ENCODE measurements at regions not wholly inside any gene's neighbourhood (a gene's known extent, or its start where the extent isn't known, plus 50 kb on each side); places are given as distances from the start of the nearest gene placed in this dataset.

- no peak for DNase-seq (ENCODE audit: low read depth in 2 of 2)
These were observed 326.7 kb downstream of the ATP23 start for GRCh38 chr12:58268069-58268468.

- DNase-seq (ENCODE audit: low read depth in 2 of 2), result no peak
These were observed 328.1 kb downstream of the ATP23 start for GRCh38 chr12:58269476-58269875.

GRCh38 chr12:58270966-58271705 lies 329.8 kb downstream of the ATP23 start:
- DNase-seq (ENCODE audit: low read depth in 2 of 2), result no peak

GRCh38 chr12:58272461-58272860 lies 331.1 kb downstream of the ATP23 start:
- no peak for DNase-seq (ENCODE audit: low read depth in 2 of 2)

- DNase-seq (ENCODE audit: low read depth in 2 of 2), result no peak
These were observed 335.9 kb downstream of the ATP23 start for GRCh38 chr12:58277231-58277630.

GRCh38 chr12:58283553-58283952 lies 342.2 kb downstream of the ATP23 start:
- no peak for DNase-seq (ENCODE audit: low read depth in 2 of 2)

- DNase-seq (ENCODE audit: low read depth in 2 of 2), result no peak
These were observed 344.2 kb downstream of the ATP23 start for GRCh38 chr12:58285551-58285950.

GRCh38 chr12:58286353-58286752 lies 345.0 kb downstream of the ATP23 start:
- no peak for DNase-seq (ENCODE audit: low read depth in 2 of 2)

- DNase-seq (ENCODE audit: low read depth in 2 of 2), result no peak
These were observed 346.8 kb downstream of the ATP23 start for GRCh38 chr12:58288190-58288589.

GRCh38 chr12:58291106-58291505 lies 349.7 kb downstream of the ATP23 start:
- no peak for DNase-seq (ENCODE audit: low read depth in 2 of 2)

GRCh38 chr12:58293308-58293982 lies 352.1 kb downstream of the ATP23 start:
- DNase-seq (ENCODE audit: low read depth in 2 of 2), result no peak

GRCh38 chr12:58295268-58295667 lies 353.9 kb downstream of the ATP23 start:
- no peak for DNase-seq (ENCODE audit: low read depth in 2 of 2)

GRCh38 chr12:58296863-58297262 lies 355.5 kb downstream of the ATP23 start:
- no peak for DNase-seq (ENCODE audit: low read depth in 2 of 2)

- DNase-seq (ENCODE audit: low read depth in 2 of 2), result no peak
These were observed 357.4 kb downstream of the ATP23 start for GRCh38 chr12:58298803-58299202.

- no peak for DNase-seq (ENCODE audit: low read depth in 2 of 2)
These were observed 358.0 kb downstream of the ATP23 start for GRCh38 chr12:58299371-58299770.

- DNase-seq (ENCODE audit: low read depth in 2 of 2), result no peak
These were observed 359.8 kb downstream of the ATP23 start for GRCh38 chr12:58301038-58301729.

GRCh38 chr12:58301730-58302122 lies 360.4 kb downstream of the ATP23 start:
- no peak for DNase-seq (ENCODE audit: low read depth in 2 of 2)

GRCh38 chr12:58302487-58303011 lies 361.2 kb downstream of the ATP23 start:
- no peak for DNase-seq (ENCODE audit: low read depth in 2 of 2)

- DNase-seq (ENCODE audit: low read depth in 2 of 2), result no peak
These were observed 365.1 kb downstream of the ATP23 start for GRCh38 chr12:58306266-58307000.

GRCh38 chr12:58309806-58310205 lies 368.4 kb downstream of the ATP23 start:
- no peak for DNase-seq (ENCODE audit: low read depth in 2 of 2)

- no peak for DNase-seq (ENCODE audit: low read depth in 2 of 2)
These were observed 369.0 kb downstream of the ATP23 start for GRCh38 chr12:58310368-58310767.
